GM18907 (cell line): ENCODE measurements at regions not wholly inside any gene's neighbourhood (a gene's known extent, or its start where the extent isn't known, plus 50 kb on each side); places are given as distances from the start of the nearest gene placed in this dataset.
"Not testable (repeated sequence)": the region's sequence is repeated elsewhere in the genome, so short reads cannot be mapped to it uniquely, and the experiment has no call there.

Experiments
- ATAC-seq: cut with Tn5 transposase; IDR thresholded peaks from one replicate; pipeline ENCODE4 v1.9.1; 2021; ENCODE audit warnings: mild to moderate bottlenecking, moderate library complexity; ENCODE audit not compliant: unreplicated experiment

GRCh38 chr9:30511666-30512065 is 1872.8 kb upstream of the ACO1 start:
- no peak for ATAC-seq

- no peak for ATAC-seq
Measured at GRCh38 chr9:30519166-30519565, 1865.3 kb upstream of the ACO1 start.

GRCh38 chr9:30519756-30520155 is 1864.7 kb upstream of the ACO1 start:
- ATAC-seq = no peak

GRCh38 chr9:30522061-30522460 is 1862.4 kb upstream of the ACO1 start:
- ATAC-seq = no peak

GRCh38 chr9:30522486-30522885 is 1862.0 kb upstream of the ACO1 start:
- ATAC-seq = no peak

GRCh38 chr9:30524311-30524710 is 1860.1 kb upstream of the ACO1 start:
- ATAC-seq = no peak

- no peak for ATAC-seq
Measured at GRCh38 chr9:30534455-30534854, 1850.0 kb upstream of the ACO1 start.

GRCh38 chr9:30534896-30535295 is 1849.5 kb upstream of the ACO1 start:
- ATAC-seq = no peak

GRCh38 chr9:30536494-30536893 is 1847.9 kb upstream of the ACO1 start:
- ATAC-seq = no peak

- not testable (repeated sequence) for ATAC-seq
Measured at GRCh38 chr9:30539696-30540095, 1844.7 kb upstream of the ACO1 start.

GRCh38 chr9:30574355-30575151 is 1809.9 kb upstream of the ACO1 start:
- ATAC-seq = no peak

GRCh38 chr9:30575218-30575617 is 1809.2 kb upstream of the ACO1 start:
- ATAC-seq = no peak

GRCh38 chr9:30575691-30576090 is 1808.8 kb upstream of the ACO1 start:
- no peak for ATAC-seq

GRCh38 chr9:30579810-30580209 is 1804.6 kb upstream of the ACO1 start:
- no peak for ATAC-seq

GRCh38 chr9:30582240-30582639 is 1802.2 kb upstream of the ACO1 start:
- no peak for ATAC-seq

GRCh38 chr9:30584559-30584958 is 1799.9 kb upstream of the ACO1 start:
- no peak for ATAC-seq

- no peak for ATAC-seq
Measured at GRCh38 chr9:30591461-30591860, 1793.0 kb upstream of the ACO1 start.

GRCh38 chr9:30597608-30598007 is 1786.8 kb upstream of the ACO1 start:
- no peak for ATAC-seq

- ATAC-seq = no peak
Measured at GRCh38 chr9:30605936-30606335, 1778.5 kb upstream of the ACO1 start.

GRCh38 chr9:30609713-30610112 is 1774.7 kb upstream of the ACO1 start:
- no peak for ATAC-seq

GRCh38 chr9:30616782-30617181 is 1767.7 kb upstream of the ACO1 start:
- not testable (repeated sequence) for ATAC-seq

GRCh38 chr9:30622561-30622960 is 1761.9 kb upstream of the ACO1 start:
- ATAC-seq = no peak
